ENCODE measurements at regions not wholly inside any gene's neighbourhood (a gene's known extent, or its start where the extent isn't known, plus 50 kb on each side); places are given as distances from the start of the nearest gene placed in this dataset.

DNA sequence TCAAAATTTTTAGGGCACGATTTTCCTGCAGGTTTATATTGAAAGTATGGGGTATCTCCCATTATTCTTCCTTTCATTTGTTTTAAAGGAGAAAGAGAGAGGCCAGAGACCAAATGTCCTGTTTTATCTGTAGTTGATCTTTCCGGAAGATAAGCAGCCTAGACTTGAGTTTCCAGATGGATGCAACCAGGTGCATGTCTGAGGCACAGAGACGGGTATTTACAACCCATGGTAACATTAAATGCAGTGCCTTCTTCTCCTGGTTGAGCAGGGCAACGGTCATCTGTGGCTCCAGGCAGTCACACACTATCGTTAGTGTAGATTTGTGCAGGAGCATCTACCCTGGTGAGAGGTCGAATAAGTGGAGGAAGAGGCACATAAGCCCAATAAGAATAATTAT is 1507.1 kb downstream of the UQCRFS1 start:
- DNase-seq (no peak), ATAC-seq (no peak)
- no peaks in the 10 kb centered on the region for H3K4me1 Mint-ChIP-seq (ENCODE audit: low read depth)
- ChIA-PET CTCF (no interaction called here), POLR2A (no interaction called here)
- no peaks in the 10 kb centered on the region for H3K27me3 Mint-ChIP-seq
- TF ChIP-seq CTCF (IDR thresholded peaks at IDR 0.05) = no peak
- no peak overlapping the region for H3K4me3 Mint-ChIP-seq
- peaks cover 8% of the 10 kb centered on the region for H3K9me3 Mint-ChIP-seq
- H3K27ac Mint-ChIP-seq = no peak overlapping the region
- no peaks in the 10 kb centered on the region for H3K36me3 Mint-ChIP-seq (ENCODE audit: low read depth)
- intact Hi-C loops (cut with micrococcal nuclease) = no loop called here

GRCh38 chr19:27694361-27695055 is 1518.4 kb downstream of the UQCRFS1 start:
- H3K27ac Mint-ChIP-seq = no peak overlapping the region
- CTCF ChIA-PET = no interaction called here
- POLR2A ChIA-PET = no interaction called here
- no peak for DNase-seq
- no peak overlapping the region for H3K4me3 Mint-ChIP-seq
- intact Hi-C loops (cut with micrococcal nuclease) = no loop called here
- H3K9me3 Mint-ChIP-seq = peaks cover 29% of the 10 kb centered on the region
- no peaks in the 10 kb centered on the region for H3K36me3 Mint-ChIP-seq (ENCODE audit: low read depth)
- no peak for TF ChIP-seq CTCF (IDR thresholded peaks at IDR 0.05)
- ATAC-seq = no peak
- no peaks in the 10 kb centered on the region for H3K4me1 Mint-ChIP-seq (ENCODE audit: low read depth)
- H3K27me3 Mint-ChIP-seq = no peaks in the 10 kb centered on the region

DNA sequence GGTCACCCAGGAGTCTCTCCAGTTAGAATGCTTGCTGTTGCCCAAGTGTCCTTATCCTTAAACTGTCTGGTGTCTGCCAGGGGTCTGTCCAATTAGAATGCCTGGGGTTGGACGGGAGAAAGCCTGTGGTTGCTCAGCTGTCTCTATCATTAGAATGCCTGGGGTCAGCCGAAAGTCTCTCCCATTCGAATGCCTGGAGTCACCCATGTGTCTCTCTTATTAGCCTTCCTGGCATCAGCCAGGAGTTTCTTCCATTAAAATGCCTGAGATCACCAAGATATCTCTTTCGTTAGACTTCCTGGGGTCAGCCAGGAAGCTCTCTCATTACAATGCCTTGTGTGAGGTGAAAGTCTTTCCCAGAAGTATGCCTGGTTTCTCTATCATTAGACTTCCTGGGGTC is 1521.0 kb downstream of the UQCRFS1 start:
- Mint-ChIP-seq H3K27me3 (no peaks in the 10 kb centered on the region), H3K36me3 (ENCODE audit: low read depth) (no peaks in the 10 kb centered on the region), H3K9me3 (peaks cover 29% of the 10 kb centered on the region), H3K4me1 (ENCODE audit: low read depth) (no peaks in the 10 kb centered on the region), H3K4me3 (no peak overlapping the region), H3K27ac (no peak overlapping the region)
- ChIA-PET CTCF (no interaction called here), POLR2A (no interaction called here)
- intact Hi-C loops (cut with micrococcal nuclease) = no loop called here
- no peak for TF ChIP-seq CTCF (IDR thresholded peaks at IDR 0.05)
- no peak for ATAC-seq
- DNase-seq = no peak

DNA sequence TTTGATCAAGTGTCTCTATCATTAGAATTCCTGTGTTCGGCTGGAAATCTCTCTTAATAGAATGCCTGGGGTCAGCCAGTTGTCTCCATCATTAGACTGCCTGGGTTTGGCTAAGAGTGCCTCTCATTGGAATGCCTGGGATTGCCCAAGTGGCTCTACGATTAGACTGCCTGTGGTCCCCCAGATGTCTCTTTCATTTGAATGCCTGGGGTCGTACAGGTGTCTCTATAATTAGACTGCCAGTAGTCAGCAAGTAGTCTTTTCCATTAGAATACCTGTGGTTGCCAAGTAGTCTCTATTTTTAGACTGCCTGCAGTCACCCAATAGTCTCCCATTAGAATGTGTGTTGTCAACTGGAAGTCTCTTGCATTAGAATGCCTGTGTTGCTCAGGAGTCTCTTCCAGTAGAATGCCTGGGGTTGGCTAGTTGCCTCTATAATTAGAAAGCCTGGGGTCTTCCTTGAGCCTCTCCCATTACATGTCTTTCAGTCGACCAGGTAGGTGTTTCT is 1523.2 kb downstream of the UQCRFS1 start:
- no peaks in the 10 kb centered on the region for H3K27me3 Mint-ChIP-seq
- DNase-seq = no peak
- H3K4me3 Mint-ChIP-seq = no peak overlapping the region
- peaks cover 24% of the 10 kb centered on the region for H3K9me3 Mint-ChIP-seq
- no peaks in the 10 kb centered on the region for H3K4me1 Mint-ChIP-seq (ENCODE audit: low read depth)
- CTCF ChIA-PET = no interaction called here
- no peak overlapping the region for H3K27ac Mint-ChIP-seq
- ATAC-seq = no peak
- TF ChIP-seq CTCF (IDR thresholded peaks at IDR 0.05) = no peak
- POLR2A ChIA-PET = no interaction called here
- intact Hi-C loops (cut with micrococcal nuclease) = no loop called here
- no peaks in the 10 kb centered on the region for H3K36me3 Mint-ChIP-seq (ENCODE audit: low read depth)

- CTCF ChIA-PET = no interaction called here
- H3K27me3 Mint-ChIP-seq = no peaks in the 10 kb centered on the region
- peaks cover 11% of the 10 kb centered on the region for H3K9me3 Mint-ChIP-seq
- H3K4me3 Mint-ChIP-seq = no peak overlapping the region
- DNase-seq = no peak
- no peak overlapping the region for H3K27ac Mint-ChIP-seq
- TF ChIP-seq CTCF (IDR thresholded peaks at IDR 0.05) = no peak
- POLR2A ChIA-PET = no interaction called here
- intact Hi-C loops (cut with micrococcal nuclease) = no loop called here
- H3K4me1 Mint-ChIP-seq (ENCODE audit: low read depth) = no peaks in the 10 kb centered on the region
- no peaks in the 10 kb centered on the region for H3K36me3 Mint-ChIP-seq (ENCODE audit: low read depth)
- no peak for ATAC-seq
These were observed 1528.7 kb downstream of the UQCRFS1 start for GRCh38 chr19:27684293-27684692.

All from activated CD8-positive, alpha-beta T cell treated with anti-CD3 and anti-CD28 coated beads for 36 hours (primary cell).